GM12873 (cell line): ENCODE measurements at regions not wholly inside any gene's neighbourhood (a gene's known extent, or its start where the extent isn't known, plus 50 kb on each side); places are given as distances from the start of the nearest gene placed in this dataset.

Experiments
- CTCF ChIP-seq: IDR thresholded peaks from 2 replicates; pipeline ENCODE4 v1.5.1; 2012; ENCODE audit warnings: low read depth, mild to moderate bottlenecking, moderate library complexity, low read length, control low read depth; ENCODE audit not compliant: insufficient read depth; ENCODE audit errors: missing control alignments

GRCh38 chr4:13918991-13919441 lies 291.5 kb upstream of the BOD1L1 start:
- no peak for TF ChIP-seq CTCF

GRCh38 chr4:13920111-13920875 lies 292.8 kb upstream of the BOD1L1 start:
- no peak for TF ChIP-seq CTCF

- no peak for TF ChIP-seq CTCF
Observed at GRCh38 chr4:13920901-13921300, 293.4 kb upstream of the BOD1L1 start.

- TF ChIP-seq CTCF = no peak
Observed at GRCh38 chr4:13921805-13922204, 294.3 kb upstream of the BOD1L1 start.

GRCh38 chr4:13922459-13922858 lies 294.9 kb upstream of the BOD1L1 start:
- no peak for TF ChIP-seq CTCF

GRCh38 chr4:13922873-13923645 lies 295.5 kb upstream of the BOD1L1 start:
- no peak for TF ChIP-seq CTCF

- no peak for TF ChIP-seq CTCF
Observed at GRCh38 chr4:13928214-13928613, 300.7 kb upstream of the BOD1L1 start.
